GM21619 (cell line): ENCODE measurements at regions not wholly inside any gene's neighbourhood (a gene's known extent, or its start where the extent isn't known, plus 50 kb on each side); places are given as distances from the start of the nearest gene placed in this dataset.

Experiments used
- ATAC-seq: cut with Tn5 transposase; IDR thresholded peaks from one replicate; pipeline ENCODE4 v1.9.1; 2021; ENCODE audit not compliant: unreplicated experiment

- ATAC-seq: no peak
Measured at GRCh38 chr21:35411434-35411833, 362.3 kb upstream of the RUNX1 start.

GRCh38 chr21:35410656-35411055, 361.6 kb upstream of the RUNX1 start:
- ATAC-seq: no peak

GRCh38 chr21:35410123-35410522, 361.0 kb upstream of the RUNX1 start:
- ATAC-seq: no peak

- no peak for ATAC-seq
Measured at GRCh38 chr21:35408401-35408800, 359.3 kb upstream of the RUNX1 start.

- ATAC-seq: no peak
Measured at GRCh38 chr21:35406635-35407034, 357.5 kb upstream of the RUNX1 start.

- ATAC-seq: no peak
Measured at GRCh38 chr21:35405981-35406380, 356.9 kb upstream of the RUNX1 start.

- ATAC-seq: no peak
Measured at GRCh38 chr21:35404247-35404646, 355.1 kb upstream of the RUNX1 start.

- no peak for ATAC-seq
Measured at GRCh38 chr21:35402061-35402460, 353.0 kb upstream of the RUNX1 start.

- ATAC-seq: no peak
Measured at GRCh38 chr21:35401476-35401875, 352.4 kb upstream of the RUNX1 start.

- ATAC-seq: no peak
Measured at GRCh38 chr21:35400233-35400939, 351.3 kb upstream of the RUNX1 start.

- ATAC-seq: no peak
Measured at GRCh38 chr21:35399706-35400105, 350.6 kb upstream of the RUNX1 start.

- no peak for ATAC-seq
Measured at GRCh38 chr21:35399002-35399530, 350.0 kb upstream of the RUNX1 start.

- no peak for ATAC-seq
Measured at GRCh38 chr21:35398346-35398982, 349.4 kb upstream of the RUNX1 start.

GRCh38 chr21:35397781-35398180, 348.7 kb upstream of the RUNX1 start:
- ATAC-seq: no peak

GRCh38 chr21:35396655-35397054, 347.6 kb upstream of the RUNX1 start:
- no peak for ATAC-seq

GRCh38 chr21:35395728-35396127, 346.6 kb upstream of the RUNX1 start:
- no peak for ATAC-seq

GRCh38 chr21:35394634-35395369, 345.7 kb upstream of the RUNX1 start:
- ATAC-seq: no peak

GRCh38 chr21:35394049-35394448, 344.9 kb upstream of the RUNX1 start:
- ATAC-seq: no peak

- no peak for ATAC-seq
Measured at GRCh38 chr21:35390013-35390776, 341.1 kb upstream of the RUNX1 start.

- no peak for ATAC-seq
Measured at GRCh38 chr21:35386491-35387079, 337.5 kb upstream of the RUNX1 start.

- no peak for ATAC-seq
Measured at GRCh38 chr21:35384375-35384774, 335.3 kb upstream of the RUNX1 start.
